Neural crest cell (in vitro differentiated cells): ENCODE measurements at regions not wholly inside any gene's neighbourhood (a gene's known extent, or its start where the extent isn't known, plus 50 kb on each side); places are given as distances from the start of the nearest gene placed in this dataset.
A peak's percentile ranks its signal among the peaks of the same experiment; 100 is the strongest.

Experiments
- DNase-seq: peaks from one replicate; pipeline ENCODE4 v3.0.0; 2021; ENCODE audit warnings: low read depth, mixed read lengths, low spot score
- H3K27ac Mint-ChIP-seq: one replicate; pipeline ENCODE4 v1.8.0; 2021; ENCODE audit warnings: mild to moderate bottlenecking, mixed read lengths; ENCODE audit not compliant: unreplicated experiment
- H3K27me3 Mint-ChIP-seq: 2 replicates; pipeline ENCODE4 v1.8.0; 2021; ENCODE audit warnings: low read depth, mild to moderate bottlenecking, mixed read lengths
- H3K36me3 Mint-ChIP-seq: 2 replicates; pipeline ENCODE4 v1.8.0; 2021; ENCODE audit warnings: low read depth, mild to moderate bottlenecking, mixed read lengths
- H3K4me1 Mint-ChIP-seq: 2 replicates; pipeline ENCODE4 v1.8.0; 2021; ENCODE audit warnings: mixed read lengths
- H3K4me3 Mint-ChIP-seq: one replicate; pipeline ENCODE4 v1.8.0; 2021; ENCODE audit warnings: mild to moderate bottlenecking, mixed read lengths
- H3K9me3 Mint-ChIP-seq: 2 replicates; pipeline ENCODE4 v1.8.0; 2021; ENCODE audit warnings: mixed read lengths
- CTCF ChIP-seq: fragments of 200-600 bp; sonication (generic); conservative IDR thresholded peaks from 2 replicates; pipeline ENCODE4 v1.5.0; 2021; ENCODE audit warnings: antibody characterized with exemption, mild to moderate bottlenecking

GRCh38 chr5:29015523-29015922 is 1977.1 kb upstream of the CDH9 start:
- no peak for DNase-seq
- Mint-ChIP-seq H3K9me3 (no peaks in the 10 kb centered on the region), H3K4me1 (no peaks in the 10 kb centered on the region), H3K27me3 (no peaks in the 10 kb centered on the region), H3K36me3 (no peaks in the 10 kb centered on the region), H3K4me3 (no peak overlapping the region), H3K27ac (no peak overlapping the region)
- no peak for TF ChIP-seq CTCF

- H3K4me1 Mint-ChIP-seq: no peaks in the 10 kb centered on the region
- H3K36me3 Mint-ChIP-seq: no peaks in the 10 kb centered on the region
- no peak overlapping the region for H3K27ac Mint-ChIP-seq
- DNase-seq: no peak
- H3K4me3 Mint-ChIP-seq: no peak overlapping the region
- H3K9me3 Mint-ChIP-seq: no peaks in the 10 kb centered on the region
- H3K27me3 Mint-ChIP-seq: no peaks in the 10 kb centered on the region
- peak; percentile 46 for TF ChIP-seq CTCF
These were observed 1967.0 kb upstream of the CDH9 start for GRCh38 chr5:29005386-29005785.

GRCh38 chr5:29002481-29002880 is 1964.1 kb upstream of the CDH9 start:
- DNase-seq: no peak
- Mint-ChIP-seq H3K36me3 (no peaks in the 10 kb centered on the region), H3K4me3 (no peak overlapping the region), H3K27ac (no peak overlapping the region), H3K4me1 (no peaks in the 10 kb centered on the region), H3K27me3 (no peaks in the 10 kb centered on the region), H3K9me3 (no peaks in the 10 kb centered on the region)
- TF ChIP-seq CTCF: no peak

GRCh38 chr5:29001666-29002065 is 1963.3 kb upstream of the CDH9 start:
- H3K4me1 Mint-ChIP-seq: no peaks in the 10 kb centered on the region
- TF ChIP-seq CTCF: peak; percentile 22
- H3K4me3 Mint-ChIP-seq: no peak overlapping the region
- no peaks in the 10 kb centered on the region for H3K9me3 Mint-ChIP-seq
- H3K36me3 Mint-ChIP-seq: peaks cover 2% of the 10 kb centered on the region
- DNase-seq: no peak
- no peak overlapping the region for H3K27ac Mint-ChIP-seq
- no peaks in the 10 kb centered on the region for H3K27me3 Mint-ChIP-seq

- no peaks in the 10 kb centered on the region for H3K27me3 Mint-ChIP-seq
- no peak overlapping the region for H3K27ac Mint-ChIP-seq
- no peaks in the 10 kb centered on the region for H3K36me3 Mint-ChIP-seq
- TF ChIP-seq CTCF: no peak
- no peaks in the 10 kb centered on the region for H3K4me1 Mint-ChIP-seq
- H3K9me3 Mint-ChIP-seq: peaks cover 9% of the 10 kb centered on the region
- no peak for DNase-seq
- no peak overlapping the region for H3K4me3 Mint-ChIP-seq
These were observed 1946.3 kb upstream of the CDH9 start for GRCh38 chr5:28984639-28985038.

GRCh38 chr5:28975508-28975907 is 1937.1 kb upstream of the CDH9 start:
- no peaks in the 10 kb centered on the region for H3K4me1 Mint-ChIP-seq
- no peaks in the 10 kb centered on the region for H3K36me3 Mint-ChIP-seq
- no peak overlapping the region for H3K27ac Mint-ChIP-seq
- no peak overlapping the region for H3K4me3 Mint-ChIP-seq
- no peaks in the 10 kb centered on the region for H3K27me3 Mint-ChIP-seq
- no peak for DNase-seq
- TF ChIP-seq CTCF: no peak
- H3K9me3 Mint-ChIP-seq: peaks cover 9% of the 10 kb centered on the region
